Activated CD4-positive, alpha-beta T cell treated with anti-CD3 and anti-CD28 coated beads, Interleukin-2, amount 50 U/mL, for 1 hour (primary cell): ENCODE measurements at regions not wholly inside any gene's neighbourhood (a gene's known extent, or its start where the extent isn't known, plus 50 kb on each side); places are given as distances from the start of the nearest gene placed in this dataset.

ENCODE experiments used
- DNase-seq: peaks from one replicate; pipeline ENCODE4 v3.0.0-alpha.2; 2020

DNA sequence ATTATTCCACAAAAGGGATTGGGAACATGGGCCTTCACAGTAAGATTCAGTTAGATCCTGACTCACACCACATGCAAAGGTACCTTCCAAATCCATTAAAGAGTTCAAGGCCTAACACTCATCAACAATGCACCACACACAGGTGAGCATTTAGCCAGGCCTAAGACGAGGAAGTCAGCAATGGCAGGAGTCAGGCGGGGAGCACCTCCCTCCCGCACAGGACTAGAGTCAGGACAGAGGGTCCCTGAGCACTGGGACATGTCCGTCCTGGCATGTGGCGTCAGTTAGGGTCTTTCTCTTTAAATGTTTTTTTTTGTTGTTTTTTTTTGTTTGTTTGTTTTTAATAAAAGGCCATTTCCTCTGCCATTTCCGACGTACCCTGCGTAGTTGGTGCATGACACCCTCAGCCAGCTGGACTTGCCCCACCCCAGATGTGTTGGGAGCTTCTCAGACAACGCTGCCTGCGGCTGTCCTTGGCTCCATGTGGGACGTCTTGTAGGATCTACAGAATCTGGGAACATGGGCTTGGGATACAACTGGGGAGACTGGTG, 1458.6 kb downstream of the BRD1 start:
- no peak for DNase-seq

DNA sequence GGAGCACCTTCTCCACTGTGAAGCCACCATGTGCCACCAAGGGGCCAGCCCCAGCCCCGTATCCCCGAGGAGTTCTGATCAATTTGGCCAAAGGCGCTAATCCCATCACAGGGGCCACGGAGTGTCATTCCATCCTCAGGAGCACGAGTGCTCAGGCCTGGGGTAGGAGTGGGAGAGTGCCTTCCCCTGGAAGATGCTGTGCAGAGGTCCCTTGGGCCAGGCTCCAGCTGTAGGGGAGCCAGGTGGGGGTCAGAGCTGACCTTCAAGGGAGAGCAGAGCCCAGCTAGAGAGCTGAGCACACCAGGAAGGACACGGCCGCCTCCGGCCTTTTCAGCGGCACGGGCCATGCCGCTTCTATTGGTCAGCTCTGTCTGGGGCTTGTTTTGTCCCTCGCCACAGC, 1459.9 kb downstream of the BRD1 start:
- no peak for DNase-seq

DNA sequence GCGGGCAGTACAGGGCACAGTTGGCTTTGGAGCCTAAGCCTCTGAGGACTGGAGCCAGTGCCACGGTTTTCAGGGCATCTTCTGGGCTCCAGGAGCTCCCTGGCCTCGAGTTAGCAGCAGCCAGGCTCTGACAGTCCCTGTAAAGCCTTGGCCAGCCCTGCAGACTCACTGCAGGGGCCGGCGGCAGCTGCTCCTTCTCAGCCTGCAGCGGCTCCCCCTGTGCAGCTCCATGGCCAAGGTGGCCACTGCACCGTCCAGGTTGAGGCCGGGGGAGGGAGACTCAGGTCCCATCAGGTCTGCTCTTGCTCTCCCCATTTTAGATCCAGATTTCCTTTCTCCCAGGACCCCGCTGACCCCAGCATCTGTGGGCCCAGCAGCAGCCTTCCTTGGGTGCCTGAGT, 1461.1 kb downstream of the BRD1 start:
- DNase-seq, result no peak

DNA sequence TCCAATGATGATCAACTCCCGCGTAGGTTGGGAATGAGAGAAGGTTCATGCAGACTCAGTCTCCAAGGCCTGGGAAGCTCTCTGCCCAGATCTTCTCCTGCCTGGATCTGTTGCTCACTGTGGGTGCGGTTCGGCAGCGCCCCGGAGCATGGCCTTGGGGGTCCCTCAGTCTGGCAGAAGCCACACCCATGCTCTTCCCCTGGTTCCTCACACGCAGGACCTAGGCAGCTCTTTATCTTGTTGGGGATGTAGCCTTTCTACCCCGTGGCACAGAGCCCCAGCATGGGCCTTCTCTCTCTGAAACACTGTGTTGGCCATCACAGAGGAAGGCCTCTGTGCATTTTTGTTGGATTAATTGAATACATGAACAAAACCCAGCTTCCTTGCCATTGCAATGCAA, 1461.6 kb downstream of the BRD1 start:
- no peak for DNase-seq

DNA sequence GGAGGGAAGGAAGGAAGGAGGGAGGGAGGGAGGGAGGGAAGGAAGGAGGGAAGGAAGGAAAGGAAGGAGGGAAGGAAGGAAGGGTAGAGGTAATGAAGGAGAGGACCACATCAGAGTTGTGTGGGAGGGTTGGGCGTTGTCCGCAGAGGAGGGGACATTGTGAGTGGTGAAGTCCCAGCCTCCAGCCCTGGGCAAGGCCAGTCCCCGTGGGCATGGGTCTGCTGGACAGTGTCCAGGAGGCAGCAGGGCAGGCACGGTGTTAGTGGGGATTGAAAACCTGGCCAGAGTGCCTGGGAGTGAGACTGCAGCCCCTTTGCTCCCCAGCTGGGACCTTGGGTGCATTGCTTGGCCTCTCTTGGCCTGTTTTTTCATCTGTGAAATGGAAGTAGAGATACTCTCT, 1462.3 kb downstream of the BRD1 start:
- DNase-seq, result no peak

DNA sequence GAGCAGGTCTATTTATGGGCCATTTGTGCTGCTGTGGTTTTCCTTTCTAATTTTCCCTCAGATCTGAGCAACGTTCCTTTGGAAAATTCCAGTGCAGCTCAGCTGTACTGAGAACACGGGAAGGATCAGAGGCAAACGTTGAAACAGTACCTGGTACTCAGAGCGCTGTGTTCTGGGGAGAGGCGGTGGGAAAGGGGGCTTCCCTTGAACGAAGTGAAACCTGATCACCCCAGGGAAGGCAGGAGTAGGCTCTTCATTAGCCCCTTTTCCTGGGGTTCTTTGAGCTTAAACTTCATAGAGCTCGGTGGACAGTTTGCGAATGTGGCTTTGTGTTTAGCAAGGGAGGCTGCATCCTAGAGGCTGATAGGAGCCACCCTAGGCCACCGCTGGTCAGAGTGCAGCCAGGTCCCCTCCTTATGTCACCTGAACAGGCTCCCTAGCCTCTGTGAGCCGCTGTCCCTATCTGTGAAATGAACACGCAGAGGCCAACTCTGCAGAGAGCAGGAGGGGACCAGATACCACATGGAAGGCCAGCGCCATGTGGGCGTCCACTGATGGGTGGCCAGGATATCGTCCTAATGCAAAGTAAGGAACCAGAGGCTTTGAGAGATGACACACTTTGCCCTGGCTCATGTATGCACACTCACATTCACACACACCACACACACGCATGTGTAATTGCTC, 1464.8 kb downstream of the BRD1 start:
- no peak for DNase-seq

DNA sequence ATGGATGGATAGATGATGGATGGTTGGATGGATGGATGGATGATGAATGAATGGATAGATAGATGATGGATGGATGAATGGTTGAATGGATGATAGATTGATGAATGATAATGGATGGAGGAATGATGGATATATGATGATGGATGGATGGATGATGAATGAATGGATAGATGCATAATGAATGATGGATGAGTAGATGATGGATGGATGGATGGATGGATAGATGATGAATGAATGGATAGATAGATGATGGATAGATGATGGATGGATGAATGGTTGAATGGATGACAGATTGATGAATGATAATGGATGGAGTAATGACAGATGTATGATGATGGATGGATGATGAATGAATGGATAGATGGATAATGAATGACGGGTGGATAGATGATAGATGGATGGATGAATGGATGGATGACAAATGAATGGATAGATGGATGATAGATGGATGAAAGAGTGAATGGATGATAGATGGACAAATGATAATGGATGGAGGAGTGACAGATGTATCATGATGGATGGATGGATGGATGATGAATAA, 1466.5 kb downstream of the BRD1 start:
- DNase-seq, result no peak

DNA sequence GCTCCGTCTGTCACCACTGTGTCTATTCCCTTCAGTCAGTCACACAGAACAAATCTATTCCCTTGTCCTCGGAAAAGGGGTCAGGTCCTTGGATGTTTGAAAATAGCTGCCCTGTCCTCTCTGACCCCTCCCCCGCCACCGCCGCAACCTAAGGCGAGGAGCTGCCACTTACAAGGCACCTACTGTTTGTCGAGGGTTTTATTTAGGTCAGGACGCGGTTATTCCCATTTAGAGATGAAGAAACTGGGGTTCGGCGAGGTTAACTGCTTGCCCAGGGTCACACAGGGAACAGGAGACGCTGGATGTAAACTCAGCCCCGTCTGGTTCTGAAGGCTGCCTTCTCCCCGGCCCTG, 1468.1 kb downstream of the BRD1 start:
- DNase-seq, result no peak

DNA sequence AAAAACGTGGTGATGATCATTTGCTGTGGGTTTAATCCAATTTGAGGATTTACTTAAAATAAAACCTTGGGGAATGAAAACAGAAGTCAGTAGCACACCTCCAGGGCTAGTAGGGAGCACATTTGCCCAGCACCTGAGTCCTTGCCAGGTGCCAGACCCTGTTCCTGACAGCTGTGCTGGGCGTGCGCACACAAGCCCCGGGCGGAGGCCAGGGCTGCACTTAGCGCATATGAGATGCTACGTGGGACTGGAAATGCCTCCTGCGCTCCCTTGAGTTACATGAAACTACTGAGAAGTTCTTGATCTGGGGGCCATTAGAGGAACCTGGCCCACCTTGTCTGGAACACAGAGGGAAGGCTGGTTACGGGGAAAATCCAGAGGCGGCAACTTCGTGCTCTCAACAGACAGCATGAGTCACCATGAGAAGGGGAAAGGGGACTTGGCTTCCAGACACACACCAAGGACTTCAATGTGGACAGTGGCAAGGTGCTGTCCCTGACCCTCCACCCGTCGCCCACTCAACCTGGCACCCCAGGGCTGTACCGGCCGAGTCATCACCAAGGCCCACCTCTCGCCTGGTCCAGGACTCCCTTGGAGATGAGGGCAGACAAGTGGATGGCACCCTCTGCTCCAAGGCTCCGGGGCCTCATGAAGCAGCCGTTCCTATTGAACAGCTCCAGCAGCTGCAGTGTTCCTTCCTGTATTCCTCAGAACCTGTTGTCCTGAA, 1468.6 kb downstream of the BRD1 start:
- no peak for DNase-seq

DNA sequence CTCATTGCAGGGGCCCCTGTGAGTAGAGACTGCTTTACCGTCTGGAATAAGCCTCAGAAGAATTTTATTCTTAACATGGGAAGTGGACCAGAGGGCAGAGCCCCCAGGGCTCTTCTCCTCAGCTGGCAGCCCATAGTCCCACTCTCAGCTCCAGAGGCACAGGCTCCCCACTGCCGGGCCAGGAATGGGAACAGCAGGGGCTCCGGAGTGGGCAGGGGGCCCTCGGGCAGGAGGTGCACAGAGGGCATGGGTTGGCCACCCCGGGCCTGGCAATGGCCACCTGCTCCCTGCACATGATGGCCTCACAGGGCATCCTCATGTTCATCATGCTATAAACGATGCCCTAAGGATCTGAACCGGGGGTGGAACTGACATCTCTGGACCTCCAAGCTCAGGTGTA, 1469.7 kb downstream of the BRD1 start:
- no peak for DNase-seq

DNA sequence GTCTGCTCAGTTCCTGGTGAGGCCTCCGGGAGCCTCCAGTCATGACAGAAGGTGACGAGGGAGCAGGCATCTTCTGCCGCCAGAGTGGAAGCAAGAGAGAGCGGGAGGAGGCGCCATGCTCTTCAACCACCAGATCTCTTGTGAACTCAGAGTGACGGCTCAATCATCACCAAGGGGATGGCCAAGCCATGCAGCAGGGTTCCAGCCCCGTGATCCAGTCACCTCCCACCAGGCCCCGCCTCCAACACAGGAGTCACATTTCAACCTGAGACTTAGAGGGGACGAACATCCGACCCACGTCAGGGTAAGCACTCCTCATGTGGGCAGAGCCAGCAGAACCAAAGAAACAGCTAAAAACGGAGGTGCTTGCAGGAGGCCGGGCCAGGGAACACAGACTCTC, 1470.5 kb downstream of the BRD1 start:
- DNase-seq, result no peak

DNA sequence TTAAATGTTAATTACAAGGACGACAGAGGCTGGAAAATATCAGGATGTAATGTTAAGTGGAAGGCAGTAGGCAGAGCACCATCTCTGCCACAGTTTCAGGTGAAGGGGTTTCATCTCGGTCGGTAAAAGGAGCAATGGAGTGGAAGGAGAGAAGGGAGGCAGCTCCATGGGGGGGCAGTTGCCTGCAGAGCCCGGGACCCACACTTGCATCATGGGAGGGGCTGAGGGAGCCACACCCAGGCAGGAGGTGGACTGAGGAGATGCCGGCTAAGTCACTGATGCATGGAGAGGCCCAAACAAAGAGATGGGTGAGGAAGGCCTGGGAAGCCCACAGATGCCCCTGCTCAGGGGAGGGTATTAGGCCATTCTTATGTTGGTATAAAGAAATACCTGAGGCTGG, 1470.9 kb downstream of the BRD1 start:
- DNase-seq, result no peak

DNA sequence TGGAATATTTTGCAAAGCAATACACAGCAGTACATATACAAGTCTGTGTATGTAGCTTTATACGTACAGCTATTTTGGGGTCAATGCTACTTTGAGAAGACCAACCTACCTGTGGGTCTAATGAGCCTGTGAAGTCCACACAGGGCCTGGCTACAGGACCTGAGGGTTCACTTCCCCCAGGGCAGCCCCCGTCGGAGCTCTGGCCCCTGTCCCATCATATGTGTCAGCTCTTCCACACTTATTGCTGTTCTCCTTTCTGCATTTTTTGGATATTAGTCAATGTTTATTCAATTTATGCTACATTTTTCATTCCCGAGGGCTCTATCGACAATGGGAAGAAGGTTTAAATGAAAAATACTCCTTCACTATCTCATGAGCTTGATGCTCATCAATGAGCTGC, 1473.6 kb downstream of the BRD1 start:
- DNase-seq, result no peak

DNA sequence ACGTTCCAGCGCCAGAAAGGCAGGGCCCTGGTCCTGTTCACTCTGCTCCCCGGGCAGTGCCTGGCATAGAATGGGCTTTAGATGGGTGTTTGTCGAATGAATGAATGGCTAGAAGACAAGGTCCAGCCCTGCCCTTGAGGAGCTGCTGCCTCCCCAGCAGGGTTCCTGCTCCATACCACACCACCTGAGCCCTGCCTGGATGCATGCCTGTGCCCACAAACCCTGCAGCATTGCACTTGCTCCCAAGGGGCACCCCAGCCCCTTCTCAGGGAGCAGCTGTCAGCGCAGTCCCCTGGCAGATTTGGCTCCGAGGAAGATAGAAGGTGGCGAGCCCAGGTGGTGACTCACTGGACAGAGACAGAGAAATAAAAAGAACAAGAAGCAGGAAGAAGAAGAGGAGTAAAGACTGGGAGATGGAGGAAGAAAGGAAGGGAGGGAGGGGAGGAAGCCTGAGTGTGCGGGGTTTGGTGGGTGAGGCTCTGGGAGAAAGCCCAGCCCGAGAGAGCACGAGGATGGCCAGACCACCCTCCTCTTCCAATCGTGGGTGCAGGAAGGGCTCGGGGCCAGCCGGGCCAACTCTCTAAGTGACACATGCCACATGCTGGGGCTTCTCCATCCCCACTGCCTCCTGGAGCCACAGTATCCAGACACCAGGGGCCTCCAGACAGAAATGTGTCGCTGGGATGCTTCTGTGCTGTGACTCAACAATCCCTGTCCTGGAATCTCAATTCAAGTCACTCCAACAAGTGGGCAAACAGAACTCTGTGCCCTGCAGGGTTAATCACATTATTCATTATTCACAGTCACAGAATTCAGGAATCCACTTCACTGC, 1474.3 kb downstream of the BRD1 start:
- no peak for DNase-seq

DNA sequence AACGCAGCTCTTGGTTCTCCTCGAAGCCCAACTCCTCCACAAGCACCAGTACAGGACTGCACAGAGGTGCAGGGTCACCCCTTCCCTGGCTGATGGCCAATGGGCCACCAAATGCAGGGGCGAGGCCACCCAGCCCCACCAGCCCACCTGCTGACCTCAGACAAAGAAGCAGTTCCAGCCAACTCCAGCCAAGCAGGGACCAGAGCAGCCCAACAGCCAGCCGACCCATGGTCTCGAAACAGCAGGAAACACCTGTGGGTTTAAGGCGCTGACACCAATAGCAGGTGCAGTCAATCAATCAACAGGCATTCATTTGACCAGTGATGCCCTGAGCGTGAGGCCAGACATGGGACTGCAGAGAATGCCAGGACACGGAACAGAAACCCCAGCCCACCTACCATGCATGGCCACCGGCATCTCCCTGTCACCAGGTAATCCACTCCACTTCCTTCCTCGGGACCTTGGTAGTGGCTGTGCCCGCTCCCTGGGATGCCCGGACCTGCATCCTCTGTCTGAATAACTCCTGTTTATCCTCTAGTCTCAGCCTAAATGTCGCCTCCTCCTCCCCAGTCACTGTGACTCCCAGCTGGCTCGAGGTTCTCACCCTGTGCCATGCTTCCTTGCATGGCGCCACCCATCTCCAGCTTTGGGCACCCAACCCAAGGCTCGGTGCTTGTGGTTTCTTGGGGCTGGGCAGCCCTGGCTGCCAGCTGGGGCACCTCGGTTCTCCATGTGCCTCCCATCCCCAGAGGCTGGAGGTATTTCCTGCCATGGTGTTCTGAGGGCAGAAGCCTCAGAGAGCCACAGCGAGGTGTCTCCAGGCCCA, 1475.4 kb downstream of the BRD1 start:
- no peak for DNase-seq

DNA sequence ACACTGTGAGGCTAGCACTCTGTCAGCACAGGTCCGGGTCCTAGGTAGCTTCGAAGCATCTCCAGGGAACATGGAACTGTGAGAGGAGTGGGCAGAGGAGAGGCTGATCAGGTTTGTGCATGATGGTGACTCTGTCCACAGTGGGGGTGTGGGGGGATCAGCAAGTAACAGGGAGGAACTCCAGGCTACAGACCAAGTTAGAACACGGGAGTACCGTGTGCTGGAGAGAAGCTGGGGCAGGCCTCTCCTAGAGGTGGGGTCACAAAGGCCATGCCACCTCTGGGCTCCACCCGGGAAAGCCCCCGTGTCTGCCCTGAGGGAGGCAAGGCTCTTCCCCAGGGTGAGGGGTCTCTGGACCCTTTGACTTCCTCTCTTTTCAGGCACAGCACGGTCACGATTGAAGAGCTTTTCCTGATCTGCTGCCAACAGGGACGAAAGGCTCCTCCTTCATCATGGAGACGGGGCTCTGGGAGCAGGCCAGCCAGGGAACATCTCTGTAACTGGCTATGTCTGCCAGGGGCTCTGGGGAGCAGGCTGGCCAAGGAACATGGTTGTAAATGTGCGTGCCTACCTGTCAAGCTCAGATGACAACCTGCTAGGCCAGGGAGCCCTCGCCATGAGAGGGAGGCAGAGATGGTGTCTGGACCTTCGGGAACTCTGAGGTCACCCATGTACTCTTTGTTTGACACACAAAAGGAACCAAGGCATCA, 1476.1 kb downstream of the BRD1 start:
- DNase-seq, result no peak

DNA sequence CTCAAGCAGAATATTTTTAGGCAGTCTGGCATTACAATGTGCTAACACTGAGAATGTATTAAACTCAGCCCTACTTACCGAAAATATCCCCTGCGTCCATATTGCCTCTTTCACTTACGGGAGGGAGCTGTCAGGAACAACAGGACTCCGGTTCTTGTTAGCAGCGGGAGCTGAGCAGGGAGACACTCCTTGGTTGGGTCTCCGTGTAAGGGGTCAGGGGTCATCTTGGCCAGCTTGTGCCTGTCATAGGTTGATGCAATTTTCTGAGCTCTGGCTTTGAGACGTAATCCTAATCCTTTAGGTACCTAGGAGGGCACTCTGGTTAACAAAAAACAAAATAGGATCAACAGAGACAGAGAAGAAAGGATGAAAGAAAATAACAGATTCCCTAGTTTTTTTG, 1477.2 kb downstream of the BRD1 start:
- no peak for DNase-seq

DNA sequence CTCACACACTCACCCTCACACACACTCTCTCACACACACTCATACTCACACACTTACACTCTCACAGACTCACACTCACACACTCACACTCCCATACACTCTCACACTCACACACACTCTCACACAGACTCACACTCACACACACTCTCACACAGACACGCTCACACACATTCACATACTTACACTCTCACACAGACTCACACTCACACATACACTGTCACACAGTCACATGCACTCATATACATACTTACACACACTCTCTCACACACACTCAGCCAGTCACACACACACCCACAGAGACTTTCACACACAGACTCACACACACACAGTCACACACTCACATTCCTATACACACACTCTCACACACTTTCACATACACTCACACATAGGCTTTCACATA, 1478.8 kb downstream of the BRD1 start:
- DNase-seq, result no peak

DNA sequence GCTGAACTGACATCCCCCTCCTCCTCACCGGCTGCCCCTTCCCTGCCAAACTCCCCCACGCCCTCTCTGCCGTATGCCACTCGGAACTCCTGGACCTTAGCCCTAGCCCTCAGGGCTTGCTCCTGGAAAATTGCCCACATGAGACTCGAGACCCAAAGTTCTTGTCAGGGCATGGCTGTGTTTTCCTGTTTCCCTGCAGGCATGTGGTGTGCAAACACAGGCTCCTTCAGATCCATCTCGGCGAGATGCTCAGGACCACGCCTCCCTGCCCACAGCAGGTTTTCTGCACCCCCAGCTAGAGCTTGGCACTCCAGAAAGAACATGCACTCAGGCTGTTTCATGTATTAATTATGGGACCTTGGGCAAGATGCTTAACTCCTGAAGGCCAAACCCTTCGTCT, 1480.4 kb downstream of the BRD1 start:
- no peak for DNase-seq

DNA sequence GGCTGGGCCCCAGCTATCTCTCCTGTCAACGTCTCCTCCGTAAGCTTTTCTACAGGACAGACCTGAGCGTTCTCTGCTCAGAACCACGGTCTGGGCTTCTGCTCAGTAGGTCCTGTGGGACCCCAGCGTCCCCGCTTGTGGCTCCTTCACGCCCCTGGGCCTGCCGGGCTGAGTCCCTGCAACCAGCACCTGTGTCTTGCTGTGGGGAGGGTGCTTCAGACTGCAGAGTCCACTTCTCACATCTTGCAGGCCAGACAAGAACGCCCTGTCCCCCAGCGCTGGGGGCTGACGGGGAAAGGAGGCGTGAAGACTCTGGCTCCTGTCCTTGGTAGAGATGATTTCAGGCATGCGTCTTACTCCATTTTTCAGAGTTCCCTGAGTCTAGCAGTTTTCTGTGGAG, 1480.8 kb downstream of the BRD1 start:
- no peak for DNase-seq

DNA sequence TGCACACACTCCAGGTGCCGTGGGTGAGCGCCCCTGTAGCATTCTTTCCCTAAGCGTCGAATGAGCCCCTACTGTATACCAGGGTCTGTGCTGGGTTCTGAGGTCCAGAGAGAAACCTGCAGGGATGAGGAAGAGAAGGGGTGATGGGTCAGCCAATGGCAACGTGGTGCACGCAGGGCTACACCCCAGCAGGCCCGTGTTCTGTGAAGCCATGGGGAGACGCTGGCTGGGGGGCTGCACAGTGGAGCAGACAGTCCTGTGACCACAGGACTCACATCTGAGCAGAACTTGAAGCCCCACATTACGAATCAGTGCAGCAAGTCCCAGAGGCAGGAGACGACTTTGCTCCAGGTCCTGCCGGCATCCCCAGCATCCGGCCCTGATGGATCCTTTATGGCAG, 1481.4 kb downstream of the BRD1 start:
- no peak for DNase-seq

DNA sequence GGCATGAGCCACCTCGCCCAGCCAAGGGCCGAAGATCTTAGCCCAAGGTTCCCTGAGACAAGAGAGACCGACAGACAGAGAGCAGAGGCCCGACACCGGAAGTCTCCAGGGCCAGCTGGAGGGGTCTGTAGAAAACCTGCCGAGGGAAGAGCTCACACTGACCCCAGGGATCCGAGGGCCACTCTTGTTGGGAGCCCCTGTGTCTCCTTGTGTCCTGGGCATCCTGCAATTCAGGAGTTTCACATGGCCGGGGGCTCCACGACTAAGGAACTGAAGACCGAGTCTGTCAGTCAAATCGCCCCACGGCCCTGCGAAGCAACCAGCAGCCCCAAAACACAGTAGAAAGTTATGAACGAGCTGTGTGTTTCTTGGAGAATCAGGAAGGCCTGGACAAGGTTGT, 1482.0 kb downstream of the BRD1 start:
- DNase-seq, result no peak
